NCI-H345 treated with DMSO at 0.1 percent for 48 hours (cell line): ENCODE measurements at regions not wholly inside any gene's neighbourhood (a gene's known extent, or its start where the extent isn't known, plus 50 kb on each side); places are given as distances from the start of the nearest gene placed in this dataset.

ENCODE experiments used
- DNase-seq: peaks from one replicate; lab custom pipeline; 2025; ENCODE audit not compliant: unreplicated experiment; lab: John Stamatoyannopoulos, UW

DNA sequence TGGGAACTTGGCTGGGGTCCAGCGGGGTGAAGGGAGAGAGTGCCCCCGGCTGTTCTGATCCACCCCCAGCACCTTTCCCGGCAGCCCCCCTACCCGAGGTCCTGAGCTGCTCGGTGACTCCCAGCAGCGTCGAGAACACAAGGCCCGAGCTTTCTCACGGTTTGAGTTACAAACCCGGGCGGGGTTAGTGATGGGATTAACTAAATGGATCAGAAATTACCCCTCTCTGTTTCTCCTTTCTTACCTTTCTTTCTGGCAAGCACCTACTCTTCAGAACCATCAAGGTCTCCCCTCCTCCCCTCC is 139.4 kb upstream of the GPC1 start:
- DNase-seq = no peak

DNA sequence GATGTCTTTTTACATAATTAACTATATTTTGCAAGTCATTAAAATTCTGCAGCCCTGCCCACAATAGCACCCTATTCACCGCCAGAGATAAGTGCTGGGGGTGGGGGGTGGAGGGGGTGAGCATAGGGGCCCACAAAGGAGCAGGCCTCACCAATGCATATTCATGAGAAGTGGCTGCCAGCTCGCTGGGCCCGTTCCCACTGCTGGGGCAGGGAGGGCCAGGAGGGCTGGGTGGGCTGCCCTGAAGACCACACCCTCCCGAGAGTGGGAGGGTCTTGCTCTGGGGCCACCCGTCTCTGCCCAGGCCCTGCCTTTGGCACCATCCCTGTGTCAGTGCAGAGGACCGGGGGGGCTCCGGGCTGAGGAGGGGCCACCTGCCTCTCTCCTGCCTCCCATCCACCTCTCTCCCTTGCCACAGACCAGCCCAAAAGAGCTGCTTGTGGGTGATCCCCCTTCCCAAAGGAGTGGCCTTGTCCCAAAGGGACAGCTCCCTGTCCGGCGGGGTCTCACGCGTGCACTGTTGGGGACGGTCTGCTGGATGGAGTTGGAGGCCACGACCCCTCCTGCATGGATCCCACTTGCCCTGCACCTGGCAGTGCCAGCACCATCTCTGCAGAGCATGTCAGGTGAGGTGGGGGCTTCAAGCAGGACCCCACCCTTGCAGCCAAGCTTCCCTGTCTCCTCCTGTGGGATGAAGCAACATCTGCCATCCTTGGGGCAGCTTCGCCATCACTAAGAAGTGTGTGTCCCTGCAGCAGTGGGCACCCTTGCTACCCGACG is 138.8 kb upstream of the GPC1 start:
- DNase-seq = no peak

DNA sequence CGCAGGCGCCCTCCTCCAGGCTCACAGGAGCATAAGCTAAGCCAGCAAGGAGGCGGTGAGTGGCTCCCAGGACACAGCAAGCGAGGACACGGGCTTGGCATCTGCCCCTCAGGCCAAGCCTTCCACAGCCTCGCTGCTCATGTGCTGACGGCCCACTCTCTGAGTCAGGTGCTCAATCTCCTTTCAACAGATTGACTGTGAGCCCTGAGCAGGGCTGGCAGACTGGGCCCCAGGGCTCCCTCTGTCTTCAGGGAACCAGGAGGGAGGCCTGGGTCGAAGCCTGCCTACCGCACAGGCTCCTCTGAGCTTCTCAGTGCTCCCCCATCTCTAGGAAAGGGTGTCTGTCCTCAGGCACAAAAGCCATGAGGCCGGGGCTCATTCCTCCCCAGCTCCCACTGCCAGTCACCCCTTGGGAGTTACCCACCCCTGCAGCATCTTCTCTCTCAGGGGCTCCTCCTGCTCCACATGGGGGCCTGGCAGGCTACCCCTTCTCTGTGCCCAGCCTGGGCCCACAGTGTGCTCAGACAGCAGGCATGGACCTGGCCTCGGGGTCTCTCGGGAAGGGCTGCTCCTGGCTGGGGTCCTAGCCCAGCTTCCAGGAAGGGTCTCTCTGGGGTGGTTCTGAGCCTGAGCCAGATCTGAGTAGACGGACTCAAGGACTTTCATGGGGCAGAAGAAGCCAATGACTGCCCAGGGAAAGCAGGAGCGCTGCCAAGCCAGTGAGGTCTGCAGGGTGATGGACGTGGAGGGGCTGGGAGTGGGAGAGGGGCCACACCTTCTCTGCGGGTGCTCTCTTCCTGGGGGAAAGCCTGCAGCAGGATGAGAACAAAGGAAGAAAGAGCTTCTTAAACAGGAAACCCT is 138.0 kb upstream of the GPC1 start:
- DNase-seq = no peak

DNA sequence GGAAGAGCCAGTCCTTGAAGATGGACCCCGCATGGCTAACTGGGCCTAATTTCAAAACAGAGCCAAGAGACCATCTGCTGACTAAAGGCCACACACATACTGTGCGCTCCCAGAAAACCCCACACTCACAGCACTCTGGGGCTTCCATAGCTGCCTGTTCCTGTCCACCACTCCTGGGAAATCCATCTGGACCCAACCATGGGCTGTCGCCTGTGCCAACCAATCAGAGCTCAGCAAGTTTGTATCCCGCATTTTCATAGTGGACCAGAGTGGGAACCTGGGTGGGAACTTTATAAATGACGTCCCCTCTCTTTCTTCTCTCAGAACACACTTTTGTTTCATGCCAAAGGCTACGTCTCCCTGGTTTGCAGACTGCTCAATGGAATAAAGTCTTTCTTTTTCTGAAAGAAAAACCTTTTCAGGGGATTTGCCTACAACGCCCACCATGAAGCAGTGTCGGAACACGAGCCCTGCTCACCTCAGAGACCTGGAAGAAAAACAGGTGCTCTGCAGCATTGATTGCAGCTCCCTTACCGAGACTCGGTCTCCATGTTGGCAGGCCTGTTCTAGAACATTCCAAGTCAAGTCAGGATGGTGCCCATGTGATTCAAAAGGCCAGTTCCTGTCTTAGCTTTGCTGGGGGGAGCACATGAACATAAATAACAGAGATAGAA is 137.2 kb upstream of the GPC1 start:
- DNase-seq = no peak

DNA sequence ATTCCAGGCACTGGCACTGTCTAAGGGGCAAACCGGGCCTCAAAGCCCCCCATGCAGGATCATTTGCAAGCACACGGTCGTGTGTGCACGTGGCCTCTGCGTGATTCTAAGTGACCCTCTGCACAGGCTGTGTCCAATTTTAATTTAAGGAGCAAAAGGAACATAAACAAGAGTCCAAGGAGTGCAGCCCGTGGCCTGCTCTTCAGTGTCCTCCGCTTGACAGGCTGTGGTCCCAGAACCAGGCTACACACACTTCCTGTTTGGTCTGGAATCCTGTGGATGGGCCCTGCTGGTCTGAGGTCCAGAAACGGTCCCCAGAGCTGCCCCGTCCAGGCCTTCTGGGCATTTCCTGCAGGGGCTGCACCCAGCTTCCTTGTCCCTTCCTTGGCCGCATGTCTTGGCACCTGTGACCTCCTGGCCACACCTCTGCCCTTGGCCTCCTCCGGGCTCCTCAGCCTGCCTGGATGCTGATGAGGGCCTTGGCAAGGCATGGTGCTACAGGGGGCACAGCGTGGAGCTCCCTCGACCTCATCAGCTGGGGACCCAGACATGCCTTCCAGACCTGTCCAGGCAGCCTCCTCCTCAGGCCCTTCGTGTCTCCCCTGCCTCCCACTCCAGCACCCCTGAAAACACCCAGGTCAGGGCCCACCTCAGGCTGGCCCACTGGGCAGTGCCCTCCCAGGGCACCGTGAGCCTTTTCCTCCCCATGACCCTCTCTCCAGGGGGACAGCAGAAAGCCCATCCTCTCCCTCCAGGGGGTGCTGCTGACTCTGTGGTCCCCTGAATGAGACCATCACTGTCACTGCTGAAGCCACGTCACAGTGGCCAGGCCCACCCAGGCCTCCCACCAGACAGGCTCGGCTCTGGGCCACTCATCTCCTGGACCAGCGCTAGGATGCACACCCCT is 136.4 kb upstream of the GPC1 start:
- DNase-seq = no peak

- DNase-seq = no peak
These were observed 135.8 kb upstream of the GPC1 start for GRCh38 chr2:240299710-240300068.

DNA sequence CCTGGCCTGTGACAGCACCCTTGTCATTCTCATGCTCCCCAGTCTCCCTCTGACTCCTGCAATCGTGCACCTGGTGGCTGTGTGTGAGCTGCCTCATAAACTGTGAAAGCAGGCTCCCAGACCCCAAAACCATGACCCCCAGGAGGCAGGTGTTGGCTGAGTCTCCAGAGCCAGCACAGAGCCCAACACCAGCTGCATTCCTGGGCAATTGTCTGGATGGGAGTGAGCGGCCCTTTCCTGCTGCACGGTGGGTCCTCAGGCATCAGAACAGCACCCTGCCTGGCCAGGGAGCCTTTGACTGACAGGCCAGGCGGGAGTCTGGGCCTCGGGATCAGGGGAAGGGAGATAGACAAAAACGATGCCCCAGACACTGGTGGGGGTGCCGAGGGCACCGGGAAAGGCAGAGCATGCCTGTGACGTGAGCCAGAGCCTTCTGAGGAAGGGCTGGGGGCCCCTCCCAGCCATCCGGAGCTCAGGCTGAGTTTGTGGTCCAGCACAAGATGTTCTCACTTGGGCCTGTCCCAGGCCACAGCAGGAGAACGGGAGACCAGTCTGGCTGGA is 135.1 kb upstream of the GPC1 start:
- no peak for DNase-seq

DNA sequence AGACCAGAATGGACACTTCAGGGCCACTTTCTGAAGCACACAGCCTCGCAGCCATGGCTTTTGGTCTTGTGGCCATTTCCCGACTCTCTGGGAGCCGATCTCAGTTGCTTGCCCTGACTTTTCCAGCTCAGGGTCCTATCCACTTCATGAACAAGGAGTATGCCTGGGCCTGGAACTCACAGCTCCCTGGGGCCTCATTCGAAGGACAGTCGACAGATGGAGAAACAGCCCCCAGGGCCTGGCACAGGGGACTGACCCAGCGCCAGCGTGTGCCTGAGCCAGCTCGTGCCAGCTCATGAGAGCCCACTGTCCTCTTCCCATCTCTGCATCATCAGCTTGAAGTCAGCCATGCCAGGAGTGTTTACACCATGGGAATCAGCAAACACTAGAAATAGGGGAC is 134.6 kb upstream of the GPC1 start:
- DNase-seq = peak; percentile 36

- no peak for DNase-seq
These were observed 134.1 kb upstream of the GPC1 start for GRCh38 chr2:240301256-240301795.

DNA sequence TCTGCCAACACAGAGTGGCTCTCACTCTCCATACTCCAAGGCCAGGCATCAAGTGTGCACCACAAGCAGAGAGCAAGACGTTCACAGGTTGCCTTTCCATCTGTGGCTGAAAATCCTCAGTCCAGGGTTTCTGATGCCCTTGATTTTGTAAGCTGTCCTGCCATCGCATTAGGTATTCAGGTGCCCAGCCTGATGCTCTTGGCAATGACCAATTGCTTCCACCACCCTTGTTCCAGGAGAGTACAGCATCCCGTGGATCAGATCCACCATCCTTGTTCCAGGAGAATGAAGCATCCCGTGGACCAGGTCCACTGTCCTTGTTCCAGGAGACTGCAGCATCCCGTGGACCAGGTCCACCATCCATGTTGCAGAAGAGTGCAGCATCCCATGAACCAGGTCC is 133.4 kb upstream of the GPC1 start:
- DNase-seq = no peak

DNA sequence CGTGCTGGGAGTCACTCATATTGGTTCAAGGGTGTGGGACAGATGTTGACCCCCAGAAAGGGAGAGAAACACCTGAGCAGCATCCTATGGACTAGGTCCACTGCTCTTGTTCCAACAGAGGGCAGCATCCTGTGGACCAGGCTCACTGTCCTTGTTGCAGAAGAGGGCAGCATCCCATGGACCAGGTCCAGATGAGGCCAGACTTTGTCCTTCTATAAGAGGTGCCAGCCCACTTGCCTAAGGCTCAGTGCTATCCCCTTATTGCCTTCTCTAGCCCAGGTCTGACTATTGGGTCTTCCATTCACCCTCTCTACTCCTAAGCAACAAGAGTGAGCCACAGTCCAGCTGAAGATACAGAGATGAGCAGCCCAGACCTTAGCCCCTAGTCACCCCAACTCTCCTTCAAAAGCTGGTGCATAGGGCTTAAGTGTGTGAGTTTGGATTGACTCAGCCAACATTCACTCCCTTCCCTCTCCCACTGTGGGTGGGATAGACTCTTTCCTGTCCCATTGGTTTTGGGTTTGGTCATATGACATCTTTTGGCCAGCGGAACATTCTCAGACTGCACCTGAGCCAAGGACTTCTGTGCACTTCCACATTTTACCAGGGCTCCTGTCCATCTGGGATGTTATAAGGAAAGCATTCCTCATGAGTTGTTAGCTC is 132.4 kb upstream of the GPC1 start:
- no peak for DNase-seq

DNA sequence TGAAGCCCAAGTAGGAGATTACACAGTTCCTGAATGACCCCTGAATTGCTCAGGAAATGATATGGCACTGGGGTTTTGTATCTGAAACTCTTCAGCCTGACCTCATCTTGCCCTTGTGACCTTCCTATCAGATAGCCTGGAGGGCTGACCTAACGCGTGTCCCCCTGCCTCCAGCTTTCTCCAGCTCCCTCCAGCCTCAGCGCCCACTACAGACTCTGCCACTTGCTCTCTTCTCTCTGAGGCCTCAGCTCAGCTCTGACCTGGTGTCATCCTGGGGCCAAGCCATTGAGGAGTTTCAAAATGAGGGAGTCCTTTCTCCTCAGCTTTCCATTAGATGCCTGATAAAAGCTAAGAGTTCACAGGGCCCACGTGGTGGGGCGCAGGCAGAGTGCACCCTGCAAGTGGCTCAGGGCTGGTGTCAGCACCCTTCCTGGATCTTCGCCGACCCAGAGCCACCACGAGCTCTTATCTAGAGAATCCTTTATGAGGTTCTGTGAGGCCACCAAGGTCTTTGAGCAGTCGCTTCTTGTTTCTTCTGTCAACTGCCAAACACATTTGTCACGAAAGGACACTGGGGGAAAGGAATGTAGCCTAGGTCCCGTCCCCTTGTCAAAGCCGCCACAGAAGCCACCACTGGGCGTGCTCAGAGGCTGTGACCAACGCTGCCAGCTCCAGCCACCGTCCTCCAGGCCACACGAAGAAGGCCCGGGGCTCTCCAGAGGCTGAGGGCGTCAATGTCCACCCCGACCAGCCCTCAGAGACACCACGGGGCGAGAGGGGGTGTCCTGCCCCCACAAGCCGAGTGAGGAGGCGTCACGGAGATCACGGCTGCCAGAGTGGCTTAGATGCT is 131.3 kb upstream of the GPC1 start:
- DNase-seq = no peak

GRCh38 chr2:240304746-240305161 is 130.7 kb upstream of the GPC1 start:
- DNase-seq = no peak

DNA sequence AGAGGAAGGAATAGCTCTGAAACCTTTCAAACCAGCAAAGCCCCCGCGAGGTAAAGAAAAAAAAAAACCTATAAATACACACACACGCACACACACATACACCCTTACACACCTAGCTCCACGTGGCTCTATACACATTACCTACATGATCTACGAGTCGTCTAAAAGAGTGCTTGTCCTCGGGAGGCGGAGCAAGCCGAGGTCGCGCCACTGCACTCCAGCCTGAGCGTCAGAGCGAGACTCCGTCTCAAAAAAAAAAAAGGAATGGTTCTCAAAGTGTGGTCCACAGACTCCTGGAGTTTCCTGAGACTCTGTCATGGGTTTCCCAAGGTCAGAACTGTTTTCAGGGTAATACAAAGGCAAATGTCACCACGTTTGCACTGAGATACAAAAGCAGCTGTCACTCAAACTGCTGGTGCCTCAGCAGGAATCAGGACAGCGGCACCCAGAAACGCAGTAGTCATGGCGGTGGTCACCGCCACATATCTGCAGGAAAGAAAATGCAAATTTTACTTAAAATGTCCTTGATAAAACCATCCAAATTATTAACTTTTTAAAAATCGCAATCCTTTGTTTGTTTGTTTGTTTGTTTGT is 130.0 kb upstream of the GPC1 start:
- no peak for DNase-seq

DNA sequence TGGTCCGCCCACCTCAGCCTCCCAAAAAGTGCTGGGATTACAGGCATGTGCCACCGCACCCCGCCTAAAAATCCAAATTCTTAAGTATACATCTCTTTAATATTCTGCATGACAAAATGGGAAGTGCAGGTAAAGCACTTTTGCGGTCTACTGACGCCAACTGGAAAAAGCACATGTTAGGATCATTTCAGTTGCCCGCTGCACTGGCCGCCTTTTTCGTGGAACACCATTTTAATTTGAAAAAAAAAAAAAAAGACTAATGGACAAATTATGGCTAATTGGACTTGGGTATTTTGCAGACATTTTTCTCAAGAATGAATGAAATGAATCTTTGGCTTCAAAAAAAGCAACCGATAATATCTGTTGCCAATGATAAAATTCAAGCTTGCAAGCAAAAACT is 129.3 kb upstream of the GPC1 start:
- DNase-seq = no peak

DNA sequence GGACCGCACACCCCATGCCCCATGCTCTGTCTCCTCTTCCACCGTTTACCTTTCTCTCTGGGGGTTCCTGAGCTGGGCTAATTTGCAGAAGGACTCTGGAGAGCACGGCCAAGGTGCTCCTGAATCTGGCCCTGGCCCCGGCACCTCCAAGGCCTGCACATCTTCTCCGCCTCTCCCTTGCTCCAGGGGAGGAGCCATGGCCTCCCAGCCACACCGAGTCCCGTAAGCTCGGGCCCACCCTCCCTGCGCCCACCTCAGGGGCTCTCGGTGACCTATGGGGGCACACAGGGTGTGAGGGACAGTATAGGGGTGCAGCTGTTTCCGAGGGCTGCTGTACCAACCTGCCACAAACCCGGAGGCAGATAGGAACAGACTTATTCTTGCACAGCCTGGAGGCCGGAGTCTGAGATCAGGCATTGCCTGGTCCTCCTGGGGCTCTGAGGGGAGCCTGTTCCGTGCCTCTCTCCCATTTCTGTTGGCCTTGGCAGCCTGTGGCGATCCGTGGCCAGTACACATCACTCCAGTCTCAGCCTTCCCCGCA is 127.3 kb upstream of the GPC1 start:
- no peak for DNase-seq

GRCh38 chr2:240309214-240309613 is 126.2 kb upstream of the GPC1 start:
- DNase-seq = no peak

DNA sequence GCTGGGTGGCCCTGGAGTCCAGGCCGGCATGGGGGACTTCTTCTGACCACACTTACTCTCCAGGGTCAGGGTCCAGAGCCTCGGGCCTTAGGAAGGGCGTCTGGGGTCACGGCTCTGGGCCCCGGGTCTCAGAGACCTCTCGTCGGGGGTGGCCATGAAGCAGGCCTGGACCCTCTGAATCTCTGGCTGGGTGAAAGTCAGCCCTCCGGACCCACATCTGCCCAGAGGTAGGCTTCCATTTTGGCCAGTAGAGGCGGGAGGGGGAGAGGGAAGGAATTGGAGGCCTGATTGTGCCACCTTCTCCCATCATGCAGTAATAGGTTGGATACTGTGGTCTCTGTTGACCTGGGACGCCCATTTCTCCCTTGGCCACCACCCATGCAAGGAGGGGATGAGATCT is 125.3 kb upstream of the GPC1 start:
- DNase-seq = no peak
